ENCODE measurements at regions not wholly inside any gene's neighbourhood (a gene's known extent, or its start where the extent isn't known, plus 50 kb on each side); places are given as distances from the start of the nearest gene placed in this dataset.

GRCh38 chr1:244191581-244191980 is 140.5 kb downstream of the ZBTB18 start:
- TF ChIP-seq POLR2AphosphoS5 (IDR thresholded peaks at IDR 0.05; ENCODE audit: borderline replicate concordance, low read depth, low read length) (no peak), EZH2 (IDR thresholded peaks at IDR 0.05) (no peak), FOXP2 (optimal IDR thresholded peaks at IDR 0.05; ENCODE audit: control extremely low read depth, extremely low read length, insufficient read depth) (no peak)

Data from SK-N-MC (cell line).